GM23338 (cell line): ENCODE measurements at regions not wholly inside any gene's neighbourhood (a gene's known extent, or its start where the extent isn't known, plus 50 kb on each side); places are given as distances from the start of the nearest gene placed in this dataset.
A peak's percentile ranks its signal among the peaks of the same experiment; 100 is the strongest.

ENCODE experiments used
- ATAC-seq: fragments of 200-7000 bp; cut with Tn5 transposase; 3 replicates; pipeline ENCODE4 v1.9.1; 2020
- DNase-seq: peaks from one replicate; pipeline ENCODE4 v3.0.0-alpha.2; 2015; ENCODE audit warnings: low spot score
- H2AFZ ChIP-seq: fragments of 200-600 bp; sonication (generic); 2 replicates; pipeline ENCODE4 v1.8.0; 2016; ENCODE audit warnings: antibody characterized with exemption, mild to moderate bottlenecking, moderate library complexity
- H3F3A ChIP-seq: fragments of 200-600 bp; sonication (generic); replicated peaks from 2 replicates; pipeline ENCODE4 v1.8.0; 2017; ENCODE audit warnings: antibody characterized with exemption, mixed run types, low read depth
- H3K27ac ChIP-seq: fragments of 200-600 bp; sonication (generic); 2 replicates; pipeline ENCODE4 v1.6.1; 2016; ENCODE audit warnings: low read depth
- H3K27me3 ChIP-seq: fragments of 200-600 bp; sonication (generic); 2 replicates; pipeline ENCODE4 v1.8.0; 2016; ENCODE audit warnings: mild to moderate bottlenecking, mixed run types, moderate library complexity; ENCODE audit not compliant: insufficient read depth
- H3K36me3 ChIP-seq: fragments of 200-600 bp; sonication (generic); 2 replicates; pipeline ENCODE4 v1.8.0; 2016; ENCODE audit warnings: mild to moderate bottlenecking; ENCODE audit not compliant: insufficient read depth
- H3K4me1 ChIP-seq: fragments of 200-600 bp; sonication (generic); 2 replicates; pipeline ENCODE4 v1.8.0; 2016; ENCODE audit warnings: mild to moderate bottlenecking, moderate library complexity; ENCODE audit not compliant: insufficient read depth
- H3K4me2 ChIP-seq: fragments of 200-600 bp; sonication (generic); 2 replicates; pipeline ENCODE4 v1.7.1; 2017; ENCODE audit warnings: mixed run types
- H3K4me3 ChIP-seq: fragments of 200-600 bp; sonication (generic); 2 replicates; pipeline ENCODE4 v1.6.1; 2016; ENCODE audit warnings: mixed run types
- H3K79me2 ChIP-seq: fragments of 200-600 bp; sonication (generic); replicated peaks from 2 replicates; pipeline ENCODE4 v1.8.0; 2017; ENCODE audit warnings: mild to moderate bottlenecking; ENCODE audit not compliant: insufficient read depth
- H3K9me2 ChIP-seq: fragments of 200-600 bp; sonication (generic); 2 replicates; pipeline ENCODE4 v1.8.0; 2017; ENCODE audit not compliant: insufficient read depth
- H4K20me1 ChIP-seq: fragments of 200-600 bp; sonication (generic); replicated peaks from 2 replicates; pipeline ENCODE4 v1.8.0; 2017; ENCODE audit warnings: mild to moderate bottlenecking; ENCODE audit not compliant: insufficient read depth
- H3K27ac Mint-ChIP-seq: 2 replicates; pipeline ENCODE4 v1.8.0; 2020; ENCODE audit warnings: inconsistent platforms, mild to moderate bottlenecking, moderate library complexity, mixed read lengths
- H3K27me3 Mint-ChIP-seq: 3 replicates; pipeline ENCODE4 v1.8.0; 2022; ENCODE audit warnings: low read depth, mild to moderate bottlenecking, moderate library complexity, mixed read lengths, inconsistent platforms; ENCODE audit not compliant: insufficient read depth, poor library complexity
- H3K36me3 Mint-ChIP-seq: 3 replicates; pipeline ENCODE4 v1.8.0; 2021; ENCODE audit warnings: low read depth, mild to moderate bottlenecking, inconsistent platforms, moderate library complexity, mixed read lengths
- H3K4me1 Mint-ChIP-seq: 3 replicates; pipeline ENCODE4 v1.8.0; 2020; ENCODE audit warnings: mild to moderate bottlenecking, inconsistent platforms, mixed read lengths
- H3K4me3 Mint-ChIP-seq: 3 replicates; pipeline ENCODE4 v1.8.0; 2021; ENCODE audit warnings: moderate library complexity, mild to moderate bottlenecking, inconsistent platforms, mixed read lengths
- H3K9me3 Mint-ChIP-seq: 3 replicates; pipeline ENCODE4 v1.8.0; 2020; ENCODE audit warnings: moderate library complexity, mild to moderate bottlenecking, inconsistent platforms, mixed read lengths
- CREB1 ChIP-seq: fragments of 250-450 bp; sonication (Bioruptor Pico); IDR thresholded peaks from 2 replicates; pipeline ENCODE4 v1.5.0; 2020; ENCODE audit warnings: low read depth, mild to moderate bottlenecking, moderate library complexity
- EZH2 ChIP-seq: fragments of 200-600 bp; sonication (generic); IDR thresholded peaks from one replicate; pipeline ENCODE4 v1.8.0; 2017; ENCODE audit warnings: antibody characterized with exemption, mild to moderate bottlenecking, low read depth; ENCODE audit not compliant: unreplicated experiment
- EZH2phosphoT487 ChIP-seq: fragments of 200-600 bp; sonication (generic); IDR thresholded peaks from one replicate; pipeline ENCODE4 v1.8.1; 2018; ENCODE audit warnings: antibody characterized with exemption; ENCODE audit not compliant: unreplicated experiment
- JUNB ChIP-seq: IDR thresholded peaks from one replicate; pipeline ENCODE4 v1.6.1; 2016; ENCODE audit warnings: antibody characterized with exemption; ENCODE audit not compliant: unreplicated experiment
- NANOG ChIP-seq: IDR thresholded peaks from 2 replicates; pipeline ENCODE4 v1.6.1; 2016; ENCODE audit warnings: antibody characterized with exemption, borderline replicate concordance
- POLR2AphosphoS5 ChIP-seq: IDR thresholded peaks from 2 replicates; pipeline ENCODE4 v1.6.1; 2016; ENCODE audit warnings: antibody characterized with exemption, low read depth
- STAT1 ChIP-seq: IDR thresholded peaks from one replicate; pipeline ENCODE4 v1.6.1; 2016; ENCODE audit warnings: antibody characterized with exemption; ENCODE audit not compliant: unreplicated experiment
- ZNF114 ChIP-seq: fragments of 250-450 bp; sonication (Bioruptor Pico); IDR thresholded peaks from 2 replicates; pipeline ENCODE4 v1.5.0; 2020; ENCODE audit warnings: mild to moderate bottlenecking, moderate library complexity
- ZNF331 ChIP-seq: fragments of 250-450 bp; sonication (Bioruptor Pico); IDR thresholded peaks from 2 replicates; pipeline ENCODE4 v1.5.0; 2020; ENCODE audit warnings: low read depth, mild to moderate bottlenecking, moderate library complexity
- TF ChIP-seq, protein P1 (sequence below), 2 experiments: fragments of 200-600 bp in 1 of 2; sonication (generic) in 1 of 2; conservative IDR thresholded peaks; 2 replicates each; pipeline versions ENCODE4 v1.5.1 to v1.6.1; 2016 to 2017; ENCODE audit warnings: antibody characterized with exemption in 2 of 2, low read depth in 2 of 2, mild to moderate bottlenecking in 2 of 2, moderate library complexity in 1 of 2
- TF ChIP-seq, protein P2 (sequence below): fragments of 250-450 bp; sonication (Bioruptor Pico); IDR thresholded peaks from 2 replicates; pipeline ENCODE4 v1.5.0; 2020; ENCODE audit warnings: mild to moderate bottlenecking, moderate library complexity
- TF ChIP-seq, protein P3 (sequence below): IDR thresholded peaks from one replicate; pipeline ENCODE4 v1.6.1; 2018; ENCODE audit warnings: antibody characterized with exemption; ENCODE audit not compliant: unreplicated experiment
- TF ChIP-seq, protein P4 (sequence below): IDR thresholded peaks from 2 replicates; pipeline ENCODE4 v1.6.1; 2016; ENCODE audit warnings: antibody characterized with exemption

DNA sequence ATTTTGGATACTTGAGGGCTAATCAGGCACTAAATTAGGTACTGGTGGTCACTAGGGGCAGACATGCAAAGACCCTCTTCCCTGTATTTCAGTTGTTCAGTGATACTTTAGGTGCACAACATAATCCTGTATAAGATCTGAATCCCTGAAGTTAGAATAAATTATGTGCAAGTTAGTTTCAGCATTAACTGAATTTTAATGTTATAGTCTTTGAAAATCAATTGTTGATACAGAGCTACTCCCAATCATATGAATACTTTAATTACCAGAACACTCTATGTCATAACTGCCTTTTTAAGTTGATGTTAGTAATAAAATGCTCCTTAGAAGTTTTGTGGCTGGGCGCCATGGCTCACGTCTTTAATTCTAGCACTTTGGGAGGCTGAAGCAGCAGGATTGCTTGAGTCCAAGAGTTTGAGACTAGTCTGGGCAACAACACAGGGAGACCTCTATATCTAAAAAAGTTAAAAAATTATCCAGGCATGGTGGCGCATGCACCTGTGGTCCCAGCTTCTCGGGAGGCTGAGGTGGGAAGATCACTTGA is 87.1 kb upstream of the SKAP2 start:
- H3K4me1 Mint-ChIP-seq, result peaks cover 53% of the 10 kb centered on the region
- TF ChIP-seq EZH2 (no peak), ZNF331 (no peak), JUNB (no peak), NANOG (no peak), EZH2phosphoT487 (no peak), STAT1 (no peak), ZNF114 (CRISPR knock-in tag) (no peak), POLR2AphosphoS5 (no peak), CREB1 (CRISPR knock-in tag) (no peak)
- TF ChIP-seq, protein P1, sequence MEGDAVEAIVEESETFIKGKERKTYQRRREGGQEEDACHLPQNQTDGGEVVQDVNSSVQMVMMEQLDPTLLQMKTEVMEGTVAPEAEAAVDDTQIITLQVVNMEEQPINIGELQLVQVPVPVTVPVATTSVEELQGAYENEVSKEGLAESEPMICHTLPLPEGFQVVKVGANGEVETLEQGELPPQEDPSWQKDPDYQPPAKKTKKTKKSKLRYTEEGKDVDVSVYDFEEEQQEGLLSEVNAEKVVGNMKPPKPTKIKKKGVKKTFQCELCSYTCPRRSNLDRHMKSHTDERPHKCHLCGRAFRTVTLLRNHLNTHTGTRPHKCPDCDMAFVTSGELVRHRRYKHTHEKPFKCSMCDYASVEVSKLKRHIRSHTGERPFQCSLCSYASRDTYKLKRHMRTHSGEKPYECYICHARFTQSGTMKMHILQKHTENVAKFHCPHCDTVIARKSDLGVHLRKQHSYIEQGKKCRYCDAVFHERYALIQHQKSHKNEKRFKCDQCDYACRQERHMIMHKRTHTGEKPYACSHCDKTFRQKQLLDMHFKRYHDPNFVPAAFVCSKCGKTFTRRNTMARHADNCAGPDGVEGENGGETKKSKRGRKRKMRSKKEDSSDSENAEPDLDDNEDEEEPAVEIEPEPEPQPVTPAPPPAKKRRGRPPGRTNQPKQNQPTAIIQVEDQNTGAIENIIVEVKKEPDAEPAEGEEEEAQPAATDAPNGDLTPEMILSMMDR (conservative IDR thresholded peaks at IDR 0.05; ENCODE audit: low read depth in 2 of 2), result no peak
- TF ChIP-seq, protein P2, sequence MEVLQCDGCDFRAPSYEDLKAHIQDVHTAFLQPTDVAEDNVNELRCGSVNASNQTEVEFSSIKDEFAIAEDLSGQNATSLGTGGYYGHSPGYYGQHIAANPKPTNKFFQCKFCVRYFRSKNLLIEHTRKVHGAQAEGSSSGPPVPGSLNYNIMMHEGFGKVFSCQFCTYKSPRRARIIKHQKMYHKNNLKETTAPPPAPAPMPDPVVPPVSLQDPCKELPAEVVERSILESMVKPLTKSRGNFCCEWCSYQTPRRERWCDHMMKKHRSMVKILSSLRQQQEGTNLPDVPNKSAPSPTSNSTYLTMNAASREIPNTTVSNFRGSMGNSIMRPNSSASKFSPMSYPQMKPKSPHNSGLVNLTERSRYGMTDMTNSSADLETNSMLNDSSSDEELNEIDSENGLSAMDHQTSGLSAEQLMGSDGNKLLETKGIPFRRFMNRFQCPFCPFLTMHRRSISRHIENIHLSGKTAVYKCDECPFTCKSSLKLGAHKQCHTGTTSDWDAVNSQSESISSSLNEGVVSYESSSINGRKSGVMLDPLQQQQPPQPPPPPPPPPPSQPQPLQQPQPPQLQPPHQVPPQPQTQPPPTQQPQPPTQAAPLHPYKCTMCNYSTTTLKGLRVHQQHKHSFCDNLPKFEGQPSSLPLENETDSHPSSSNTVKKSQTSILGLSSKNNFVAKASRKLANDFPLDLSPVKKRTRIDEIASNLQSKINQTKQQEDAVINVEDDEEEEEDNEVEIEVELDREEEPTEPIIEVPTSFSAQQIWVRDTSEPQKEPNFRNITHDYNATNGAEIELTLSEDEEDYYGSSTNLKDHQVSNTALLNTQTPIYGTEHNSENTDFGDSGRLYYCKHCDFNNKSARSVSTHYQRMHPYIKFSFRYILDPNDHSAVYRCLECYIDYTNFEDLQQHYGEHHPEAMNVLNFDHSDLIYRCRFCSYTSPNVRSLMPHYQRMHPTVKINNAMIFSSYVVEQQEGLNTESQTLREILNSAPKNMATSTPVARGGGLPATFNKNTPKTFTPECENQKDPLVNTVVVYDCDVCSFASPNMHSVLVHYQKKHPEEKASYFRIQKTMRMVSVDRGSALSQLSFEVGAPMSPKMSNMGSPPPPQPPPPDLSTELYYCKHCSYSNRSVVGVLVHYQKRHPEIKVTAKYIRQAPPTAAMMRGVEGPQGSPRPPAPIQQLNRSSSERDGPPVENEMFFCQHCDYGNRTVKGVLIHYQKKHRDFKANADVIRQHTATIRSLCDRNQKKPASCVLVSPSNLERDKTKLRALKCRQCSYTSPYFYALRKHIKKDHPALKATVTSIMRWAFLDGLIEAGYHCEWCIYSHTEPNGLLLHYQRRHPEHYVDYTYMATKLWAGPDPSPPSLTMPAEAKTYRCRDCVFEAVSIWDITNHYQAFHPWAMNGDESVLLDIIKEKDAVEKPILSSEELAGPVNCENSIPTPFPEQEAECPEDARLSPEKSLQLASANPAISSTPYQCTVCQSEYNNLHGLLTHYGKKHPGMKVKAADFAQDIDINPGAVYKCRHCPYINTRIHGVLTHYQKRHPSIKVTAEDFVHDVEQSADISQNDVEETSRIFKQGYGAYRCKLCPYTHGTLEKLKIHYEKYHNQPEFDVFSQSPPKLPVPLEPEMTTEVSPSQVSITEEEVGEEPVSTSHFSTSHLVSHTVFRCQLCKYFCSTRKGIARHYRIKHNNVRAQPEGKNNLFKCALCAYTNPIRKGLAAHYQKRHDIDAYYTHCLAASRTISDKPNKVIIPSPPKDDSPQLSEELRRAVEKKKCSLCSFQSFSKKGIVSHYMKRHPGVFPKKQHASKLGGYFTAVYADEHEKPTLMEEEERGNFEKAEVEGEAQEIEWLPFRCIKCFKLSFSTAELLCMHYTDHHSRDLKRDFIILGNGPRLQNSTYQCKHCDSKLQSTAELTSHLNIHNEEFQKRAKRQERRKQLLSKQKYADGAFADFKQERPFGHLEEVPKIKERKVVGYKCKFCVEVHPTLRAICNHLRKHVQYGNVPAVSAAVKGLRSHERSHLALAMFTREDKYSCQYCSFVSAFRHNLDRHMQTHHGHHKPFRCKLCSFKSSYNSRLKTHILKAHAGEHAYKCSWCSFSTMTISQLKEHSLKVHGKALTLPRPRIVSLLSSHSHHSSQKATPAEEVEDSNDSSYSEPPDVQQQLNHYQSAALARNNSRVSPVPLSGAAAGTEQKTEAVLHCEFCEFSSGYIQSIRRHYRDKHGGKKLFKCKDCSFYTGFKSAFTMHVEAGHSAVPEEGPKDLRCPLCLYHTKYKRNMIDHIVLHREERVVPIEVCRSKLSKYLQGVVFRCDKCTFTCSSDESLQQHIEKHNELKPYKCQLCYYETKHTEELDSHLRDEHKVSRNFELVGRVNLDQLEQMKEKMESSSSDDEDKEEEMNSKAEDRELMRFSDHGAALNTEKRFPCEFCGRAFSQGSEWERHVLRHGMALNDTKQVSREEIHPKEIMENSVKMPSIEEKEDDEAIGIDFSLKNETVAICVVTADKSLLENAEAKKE (CRISPR knock-in tag), result no peak
- TF ChIP-seq, protein P3, sequence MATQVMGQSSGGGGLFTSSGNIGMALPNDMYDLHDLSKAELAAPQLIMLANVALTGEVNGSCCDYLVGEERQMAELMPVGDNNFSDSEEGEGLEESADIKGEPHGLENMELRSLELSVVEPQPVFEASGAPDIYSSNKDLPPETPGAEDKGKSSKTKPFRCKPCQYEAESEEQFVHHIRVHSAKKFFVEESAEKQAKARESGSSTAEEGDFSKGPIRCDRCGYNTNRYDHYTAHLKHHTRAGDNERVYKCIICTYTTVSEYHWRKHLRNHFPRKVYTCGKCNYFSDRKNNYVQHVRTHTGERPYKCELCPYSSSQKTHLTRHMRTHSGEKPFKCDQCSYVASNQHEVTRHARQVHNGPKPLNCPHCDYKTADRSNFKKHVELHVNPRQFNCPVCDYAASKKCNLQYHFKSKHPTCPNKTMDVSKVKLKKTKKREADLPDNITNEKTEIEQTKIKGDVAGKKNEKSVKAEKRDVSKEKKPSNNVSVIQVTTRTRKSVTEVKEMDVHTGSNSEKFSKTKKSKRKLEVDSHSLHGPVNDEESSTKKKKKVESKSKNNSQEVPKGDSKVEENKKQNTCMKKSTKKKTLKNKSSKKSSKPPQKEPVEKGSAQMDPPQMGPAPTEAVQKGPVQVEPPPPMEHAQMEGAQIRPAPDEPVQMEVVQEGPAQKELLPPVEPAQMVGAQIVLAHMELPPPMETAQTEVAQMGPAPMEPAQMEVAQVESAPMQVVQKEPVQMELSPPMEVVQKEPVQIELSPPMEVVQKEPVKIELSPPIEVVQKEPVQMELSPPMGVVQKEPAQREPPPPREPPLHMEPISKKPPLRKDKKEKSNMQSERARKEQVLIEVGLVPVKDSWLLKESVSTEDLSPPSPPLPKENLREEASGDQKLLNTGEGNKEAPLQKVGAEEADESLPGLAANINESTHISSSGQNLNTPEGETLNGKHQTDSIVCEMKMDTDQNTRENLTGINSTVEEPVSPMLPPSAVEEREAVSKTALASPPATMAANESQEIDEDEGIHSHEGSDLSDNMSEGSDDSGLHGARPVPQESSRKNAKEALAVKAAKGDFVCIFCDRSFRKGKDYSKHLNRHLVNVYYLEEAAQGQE, result no peak
- TF ChIP-seq, protein P4, sequence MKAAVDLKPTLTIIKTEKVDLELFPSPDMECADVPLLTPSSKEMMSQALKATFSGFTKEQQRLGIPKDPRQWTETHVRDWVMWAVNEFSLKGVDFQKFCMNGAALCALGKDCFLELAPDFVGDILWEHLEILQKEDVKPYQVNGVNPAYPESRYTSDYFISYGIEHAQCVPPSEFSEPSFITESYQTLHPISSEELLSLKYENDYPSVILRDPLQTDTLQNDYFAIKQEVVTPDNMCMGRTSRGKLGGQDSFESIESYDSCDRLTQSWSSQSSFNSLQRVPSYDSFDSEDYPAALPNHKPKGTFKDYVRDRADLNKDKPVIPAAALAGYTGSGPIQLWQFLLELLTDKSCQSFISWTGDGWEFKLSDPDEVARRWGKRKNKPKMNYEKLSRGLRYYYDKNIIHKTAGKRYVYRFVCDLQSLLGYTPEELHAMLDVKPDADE, result no peak
- peaks cover 6% of the 10 kb centered on the region for H3K27me3 Mint-ChIP-seq
- H2AFZ ChIP-seq, result no peak overlapping the region
- no peaks in the 10 kb centered on the region for H3K27me3 ChIP-seq
- H3K27ac ChIP-seq, result no peak overlapping the region
- H3K36me3 Mint-ChIP-seq, result no peaks in the 10 kb centered on the region
- H3F3A ChIP-seq, result no peaks in the 10 kb centered on the region
- DNase-seq, result no peak
- ATAC-seq, result no peak
- peaks cover 29% of the 10 kb centered on the region for H3K4me1 ChIP-seq
- H3K4me2 ChIP-seq, result peak overlapping the region; percentile 39; the same call in 1 of the 2 replicates
- no peaks in the 10 kb centered on the region for H3K79me2 ChIP-seq
- no peaks in the 10 kb centered on the region for H3K9me2 ChIP-seq
- no peaks in the 10 kb centered on the region; the same call in 2 of the 3 replicates for H3K9me3 Mint-ChIP-seq
- no peak overlapping the region for H3K4me3 ChIP-seq
- H4K20me1 ChIP-seq, result no peaks in the 10 kb centered on the region
- H3K36me3 ChIP-seq, result no peaks in the 10 kb centered on the region
- peak overlapping the region; percentile 91 for H3K27ac Mint-ChIP-seq
- no peak overlapping the region for H3K4me3 Mint-ChIP-seq
